ENCODE measurements at regions not wholly inside any gene's neighbourhood (a gene's known extent, or its start where the extent isn't known, plus 50 kb on each side); places are given as distances from the start of the nearest gene placed in this dataset.

DNA sequence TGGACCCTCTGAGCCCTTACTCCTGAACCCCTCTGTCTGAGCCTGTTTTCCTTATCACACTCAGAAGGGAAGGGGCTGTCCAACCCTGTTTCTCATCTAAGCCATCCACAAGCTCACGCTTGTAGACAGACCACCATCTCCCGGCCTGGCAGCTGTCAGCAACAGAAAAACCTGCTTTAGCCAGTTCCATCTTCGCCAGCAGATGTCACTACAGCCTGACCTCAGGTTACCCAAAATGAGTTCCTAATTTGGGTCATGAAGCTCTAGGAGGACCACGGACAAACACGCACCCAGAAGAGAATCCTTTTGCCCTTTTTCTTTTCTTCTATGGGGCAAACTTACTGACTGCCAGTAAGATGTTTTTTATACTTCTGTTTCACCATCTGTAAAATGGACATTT, 445.4 kb downstream of the BCOR start:
- Histone ChIP-seq H3K27me3 (replicated peaks; ENCODE audit: control insufficient read depth, insufficient read depth, low read length, poor library complexity, severe bottlenecking) (no peaks in the 10 kb centered on the region), H3K9me3 (ENCODE audit: control insufficient read depth, low read length) (no peaks in the 10 kb centered on the region), H3K36me3 (ENCODE audit: control insufficient read depth, insufficient read depth, low read length) (no peaks in the 10 kb centered on the region), H3K4me3 (ENCODE audit: insufficient read depth, low read depth, low read length, poor library complexity, severe bottlenecking) (no peak overlapping the region), H3K4me1 (ENCODE audit: control insufficient read depth, insufficient read depth, low read length, poor library complexity, severe bottlenecking) (no peaks in the 10 kb centered on the region), H3K27ac (ENCODE audit: insufficient read depth, low read length, poor library complexity, severe bottlenecking) (no peak overlapping the region)
- DNase-seq: peak in 1 of 3 donors; percentile 0

GRCh38 chrX:39653691-39654090, 444.1 kb downstream of the BCOR start:
- H3K9me3 ChIP-seq (ENCODE audit: control insufficient read depth, low read length): no peaks in the 10 kb centered on the region
- no peak overlapping the region for H3K4me3 ChIP-seq (ENCODE audit: insufficient read depth, low read depth, low read length, poor library complexity, severe bottlenecking)
- DNase-seq: no peak
- H3K27ac ChIP-seq (ENCODE audit: insufficient read depth, low read length, poor library complexity, severe bottlenecking): no peak overlapping the region
- no peaks in the 10 kb centered on the region for H3K36me3 ChIP-seq (ENCODE audit: control insufficient read depth, insufficient read depth, low read length)
- no peaks in the 10 kb centered on the region for H3K4me1 ChIP-seq (ENCODE audit: control insufficient read depth, insufficient read depth, low read length, poor library complexity, severe bottlenecking)
- no peaks in the 10 kb centered on the region for H3K27me3 ChIP-seq (replicated peaks; ENCODE audit: control insufficient read depth, insufficient read depth, low read length, poor library complexity, severe bottlenecking)

DNA sequence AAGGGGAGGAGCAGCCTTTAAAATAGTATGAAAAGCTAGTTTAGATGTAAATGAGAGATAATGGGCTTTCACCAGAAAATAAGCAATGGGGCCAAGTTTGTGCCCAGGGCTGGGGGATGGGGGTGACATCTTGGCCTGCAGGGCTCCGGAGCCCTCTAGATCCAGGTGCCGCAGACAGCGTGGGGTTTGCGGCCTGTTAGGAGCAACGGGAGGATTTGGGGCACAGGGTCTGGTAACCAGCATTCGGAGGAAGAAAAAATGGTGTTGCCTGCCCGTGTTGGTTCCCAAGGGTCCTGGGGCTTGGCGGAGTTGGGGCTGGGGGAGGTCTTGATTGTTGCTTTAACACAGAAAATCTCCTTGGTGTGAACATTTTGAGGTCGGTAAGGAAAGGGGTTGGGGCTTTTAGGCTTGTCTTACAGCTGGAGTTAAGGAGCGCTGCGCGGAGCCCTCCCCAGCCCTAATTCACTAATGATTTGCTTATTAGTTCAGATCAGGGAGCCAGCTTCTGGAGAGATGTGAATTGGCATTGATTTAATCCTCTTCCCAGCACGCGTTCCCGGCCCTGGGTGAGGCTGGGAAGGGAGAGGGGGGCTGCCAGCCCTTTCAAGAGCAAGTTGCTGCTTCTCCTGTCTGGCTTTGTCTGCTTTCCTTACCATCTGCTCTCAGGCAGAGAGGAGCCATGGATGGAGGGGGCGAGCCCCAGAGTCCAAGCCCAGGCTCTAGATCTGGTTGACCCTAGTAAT, 443.4 kb downstream of the BCOR start:
- Histone ChIP-seq H3K27me3 (replicated peaks; ENCODE audit: control insufficient read depth, insufficient read depth, low read length, poor library complexity, severe bottlenecking) (no peaks in the 10 kb centered on the region), H3K4me3 (ENCODE audit: insufficient read depth, low read depth, low read length, poor library complexity, severe bottlenecking) (no peak overlapping the region), H3K36me3 (ENCODE audit: control insufficient read depth, insufficient read depth, low read length) (no peaks in the 10 kb centered on the region), H3K9me3 (ENCODE audit: control insufficient read depth, low read length) (no peaks in the 10 kb centered on the region), H3K4me1 (ENCODE audit: control insufficient read depth, insufficient read depth, low read length, poor library complexity, severe bottlenecking) (no peaks in the 10 kb centered on the region), H3K27ac (ENCODE audit: insufficient read depth, low read length, poor library complexity, severe bottlenecking) (no peak overlapping the region)
- no peak for DNase-seq

DNA sequence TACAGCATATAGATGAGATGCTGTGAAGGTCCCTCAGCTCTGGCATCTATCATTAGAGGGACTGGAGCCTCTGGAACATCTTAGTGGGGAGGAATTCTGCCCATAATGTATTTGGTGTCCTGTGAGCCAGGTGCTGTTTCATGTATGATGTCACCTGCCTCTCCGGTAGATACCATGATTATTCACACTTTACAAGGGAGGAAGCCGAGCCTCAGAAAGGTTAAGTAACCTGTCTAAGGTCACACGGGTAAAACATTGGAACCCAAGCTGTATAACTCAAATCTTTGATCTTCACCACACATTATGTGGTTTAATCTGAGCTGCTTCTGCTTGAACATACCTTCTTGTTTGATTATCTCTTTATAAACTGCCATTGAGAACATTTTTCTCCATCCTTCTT, 442.8 kb downstream of the BCOR start:
- H3K27me3 ChIP-seq (replicated peaks; ENCODE audit: control insufficient read depth, insufficient read depth, low read length, poor library complexity, severe bottlenecking): no peaks in the 10 kb centered on the region
- H3K4me3 ChIP-seq (ENCODE audit: insufficient read depth, low read depth, low read length, poor library complexity, severe bottlenecking): no peak overlapping the region
- H3K4me1 ChIP-seq (ENCODE audit: control insufficient read depth, insufficient read depth, low read length, poor library complexity, severe bottlenecking): no peaks in the 10 kb centered on the region
- no peaks in the 10 kb centered on the region for H3K36me3 ChIP-seq (ENCODE audit: control insufficient read depth, insufficient read depth, low read length)
- DNase-seq: no peak
- no peak overlapping the region for H3K27ac ChIP-seq (ENCODE audit: insufficient read depth, low read length, poor library complexity, severe bottlenecking)
- no peaks in the 10 kb centered on the region for H3K9me3 ChIP-seq (ENCODE audit: control insufficient read depth, low read length)

DNA sequence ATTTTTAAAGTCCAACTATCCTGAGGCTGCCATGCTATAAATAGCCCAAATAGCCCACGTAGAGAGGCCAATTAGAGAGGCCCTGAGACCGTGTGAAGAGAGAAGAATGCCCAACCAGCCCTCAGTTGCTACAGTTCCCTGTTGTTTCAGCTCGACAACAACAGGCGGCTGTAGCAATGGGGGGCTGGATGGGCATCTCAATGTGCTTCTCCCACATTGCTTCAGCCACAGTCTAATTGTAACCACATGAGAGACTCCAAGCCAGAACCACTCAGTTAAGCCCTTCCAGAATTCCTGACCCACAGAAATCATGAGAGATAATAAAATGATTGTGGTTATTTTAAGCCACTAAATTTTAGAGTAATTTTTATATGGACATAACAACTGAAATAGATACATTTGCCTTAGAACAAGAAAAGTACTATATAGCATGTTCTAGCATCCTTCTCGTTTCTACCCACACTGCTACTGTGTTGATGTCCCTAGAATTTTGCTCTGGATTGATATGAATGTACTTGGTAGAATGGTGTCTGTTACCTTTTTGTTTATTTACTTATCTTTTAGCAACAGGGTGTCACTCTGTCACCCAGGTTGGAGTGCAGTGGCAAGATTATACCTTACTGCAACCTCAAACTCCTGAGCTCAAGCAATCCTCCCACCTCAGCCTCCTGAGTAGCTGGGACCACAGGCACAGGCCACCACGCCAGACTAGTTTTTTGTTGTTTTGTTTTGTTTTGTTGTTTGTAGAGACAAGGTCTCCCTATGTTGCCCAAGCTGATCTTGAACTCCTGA, 436.4 kb downstream of the BCOR start:
- Histone ChIP-seq H3K4me3 (ENCODE audit: insufficient read depth, low read depth, low read length, poor library complexity, severe bottlenecking) (no peak overlapping the region), H3K27ac (ENCODE audit: insufficient read depth, low read length, poor library complexity, severe bottlenecking) (no peak overlapping the region), H3K27me3 (replicated peaks; ENCODE audit: control insufficient read depth, insufficient read depth, low read length, poor library complexity, severe bottlenecking) (no peaks in the 10 kb centered on the region), H3K9me3 (ENCODE audit: control insufficient read depth, low read length) (no peaks in the 10 kb centered on the region), H3K4me1 (ENCODE audit: control insufficient read depth, insufficient read depth, low read length, poor library complexity, severe bottlenecking) (no peaks in the 10 kb centered on the region), H3K36me3 (ENCODE audit: control insufficient read depth, insufficient read depth, low read length) (no peaks in the 10 kb centered on the region)
- DNase-seq: no peak

GRCh38 chrX:39665830-39666518, 431.8 kb downstream of the BCOR start:
- H3K27ac ChIP-seq (ENCODE audit: insufficient read depth, low read length, poor library complexity, severe bottlenecking): no peak overlapping the region
- no peaks in the 10 kb centered on the region for H3K9me3 ChIP-seq (ENCODE audit: control insufficient read depth, low read length)
- no peaks in the 10 kb centered on the region for H3K4me1 ChIP-seq (ENCODE audit: control insufficient read depth, insufficient read depth, low read length, poor library complexity, severe bottlenecking)
- H3K36me3 ChIP-seq (ENCODE audit: control insufficient read depth, insufficient read depth, low read length): no peaks in the 10 kb centered on the region
- H3K4me3 ChIP-seq (ENCODE audit: insufficient read depth, low read depth, low read length, poor library complexity, severe bottlenecking): no peak overlapping the region
- no peaks in the 10 kb centered on the region for H3K27me3 ChIP-seq (replicated peaks; ENCODE audit: control insufficient read depth, insufficient read depth, low read length, poor library complexity, severe bottlenecking)
- no peak for DNase-seq

DNA sequence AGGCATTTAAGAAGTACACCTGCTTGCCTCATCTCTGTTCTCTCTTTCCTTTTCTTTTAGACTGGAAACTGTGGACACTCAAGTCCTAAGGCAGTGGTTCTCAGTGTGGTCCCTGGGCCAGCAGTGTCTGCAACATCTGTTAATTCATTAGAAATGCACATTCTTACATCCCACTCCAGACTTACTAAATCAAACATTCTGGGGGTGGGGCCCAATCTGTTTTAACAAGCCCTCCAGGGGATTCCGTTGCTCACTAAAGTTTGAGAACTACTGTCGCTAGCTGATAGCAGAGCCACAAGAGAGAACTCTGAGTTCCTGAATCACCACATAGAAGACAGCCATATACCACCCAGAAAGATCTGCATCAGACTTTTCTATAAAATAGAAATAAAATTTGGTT, 430.6 kb downstream of the BCOR start:
- Histone ChIP-seq H3K27ac (ENCODE audit: insufficient read depth, low read length, poor library complexity, severe bottlenecking) (no peak overlapping the region), H3K4me3 (ENCODE audit: insufficient read depth, low read depth, low read length, poor library complexity, severe bottlenecking) (no peak overlapping the region)
- DNase-seq: no peak

DNA sequence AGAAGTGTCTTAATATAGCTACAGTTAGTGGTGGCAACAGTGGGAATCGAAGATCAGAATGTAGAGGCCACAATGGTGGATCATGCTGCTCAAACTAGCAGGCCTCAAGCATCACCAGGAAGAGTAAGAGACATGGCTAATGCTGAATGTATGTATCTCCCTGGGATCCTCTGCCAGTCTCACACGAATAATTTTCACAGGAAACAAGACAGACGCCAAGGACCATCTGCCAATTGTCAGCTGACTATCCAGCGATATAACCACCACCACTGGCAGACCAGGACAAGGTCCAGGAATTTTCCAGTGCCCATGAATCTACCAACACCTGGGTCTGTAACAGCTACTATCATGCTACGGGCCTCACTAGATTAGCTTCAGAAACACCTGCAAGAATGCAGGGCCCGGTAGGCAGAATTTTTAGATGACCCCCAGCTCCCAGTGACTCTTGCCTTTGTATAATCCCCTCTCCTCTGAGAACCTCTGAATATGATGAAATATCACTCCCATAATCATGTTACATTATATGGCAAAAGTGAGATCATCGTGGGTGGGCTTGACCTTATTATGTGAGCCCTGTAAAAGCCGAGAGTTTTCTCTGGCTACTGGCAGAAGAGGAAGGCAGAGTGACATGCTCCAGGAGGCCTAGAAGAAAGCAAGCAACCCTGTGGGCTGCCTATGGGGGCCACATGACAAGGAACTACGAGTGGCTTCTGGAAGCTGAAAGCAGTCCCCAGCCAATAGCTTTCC, 429.8 kb downstream of the BCOR start:
- no peak overlapping the region for H3K4me3 ChIP-seq (ENCODE audit: insufficient read depth, low read depth, low read length, poor library complexity, severe bottlenecking)

More for the DNA sequence above, 430.6 kb downstream of the BCOR start:
- Histone ChIP-seq H3K4me1 (ENCODE audit: control insufficient read depth, insufficient read depth, low read length, poor library complexity, severe bottlenecking) (no peaks in the 10 kb centered on the region), H3K9me3 (ENCODE audit: control insufficient read depth, low read length) (no peaks in the 10 kb centered on the region), H3K27me3 (replicated peaks; ENCODE audit: control insufficient read depth, insufficient read depth, low read length, poor library complexity, severe bottlenecking) (no peaks in the 10 kb centered on the region), H3K36me3 (ENCODE audit: control insufficient read depth, insufficient read depth, low read length) (no peaks in the 10 kb centered on the region)

GRCh38 chrX:39669668-39670067, 428.1 kb downstream of the BCOR start:
- H3K4me3 ChIP-seq (ENCODE audit: insufficient read depth, low read depth, low read length, poor library complexity, severe bottlenecking): no peak overlapping the region
- no peaks in the 10 kb centered on the region for H3K27me3 ChIP-seq (replicated peaks; ENCODE audit: control insufficient read depth, insufficient read depth, low read length, poor library complexity, severe bottlenecking)
- no peak for DNase-seq
- H3K27ac ChIP-seq (ENCODE audit: insufficient read depth, low read length, poor library complexity, severe bottlenecking): no peak overlapping the region
- no peaks in the 10 kb centered on the region for H3K4me1 ChIP-seq (ENCODE audit: control insufficient read depth, insufficient read depth, low read length, poor library complexity, severe bottlenecking)
- no peaks in the 10 kb centered on the region for H3K9me3 ChIP-seq (ENCODE audit: control insufficient read depth, low read length)
- no peaks in the 10 kb centered on the region for H3K36me3 ChIP-seq (ENCODE audit: control insufficient read depth, insufficient read depth, low read length)

More for the DNA sequence above, 429.8 kb downstream of the BCOR start:
- H3K36me3 ChIP-seq (ENCODE audit: control insufficient read depth, insufficient read depth, low read length): no peaks in the 10 kb centered on the region
- DNase-seq: no peak
- H3K4me1 ChIP-seq (ENCODE audit: control insufficient read depth, insufficient read depth, low read length, poor library complexity, severe bottlenecking): no peaks in the 10 kb centered on the region
- no peaks in the 10 kb centered on the region for H3K9me3 ChIP-seq (ENCODE audit: control insufficient read depth, low read length)
- H3K27ac ChIP-seq (ENCODE audit: insufficient read depth, low read length, poor library complexity, severe bottlenecking): no peak overlapping the region
- no peaks in the 10 kb centered on the region for H3K27me3 ChIP-seq (replicated peaks; ENCODE audit: control insufficient read depth, insufficient read depth, low read length, poor library complexity, severe bottlenecking)
